ENCODE measurements at regions not wholly inside any gene's neighbourhood (a gene's known extent, or its start where the extent isn't known, plus 50 kb on each side); places are given as distances from the start of the nearest gene placed in this dataset.

- no peaks in the 10 kb centered on the region for H3K9me3 ChIP-seq (ENCODE audit: low read length)
- no peak overlapping the region for H3K9ac ChIP-seq (ENCODE audit: insufficient read depth, low read depth, low read length)
- no peak overlapping the region for H3K27ac ChIP-seq (ENCODE audit: extremely low read length, insufficient read depth, low read length)
- H3K79me2 ChIP-seq (ENCODE audit: insufficient read depth, low read length), result no peaks in the 10 kb centered on the region
- H2AFZ ChIP-seq (ENCODE audit: low read length), result no peak overlapping the region
- H3K4me3 ChIP-seq (replicated peaks in 1 of 3; ENCODE audit: insufficient read depth in 1 of 3, low read depth in 2 of 3, low read length in 3 of 3), result no peak overlapping the region
- BruUV-seq (replicated peaks), result no TSS peak
- no peaks in the 10 kb centered on the region for H3K4me1 ChIP-seq (ENCODE audit: insufficient read depth, low read length)
- no peak overlapping the region for H3K4me2 ChIP-seq (ENCODE audit: low read depth, low read length)
- no peak for ATAC-seq
- H3K27me3 ChIP-seq (ENCODE audit: control insufficient read depth in 1 of 2, insufficient read depth in 2 of 2, low read length in 2 of 2), result no peaks in the 10 kb centered on the region
- FAIRE-seq, result no peak
- no peaks in the 10 kb centered on the region for H3K36me3 ChIP-seq (replicated peaks in 1 of 2; ENCODE audit: control insufficient read depth in 1 of 2, insufficient read depth in 2 of 2, low read length in 2 of 2)
- ChIA-PET POLR2A (no interaction called here), CTCF (ENCODE audit: low intra/inter-chr PET ratio, low total read pairs) (no interaction called here)
- intact Hi-C loops (cut with micrococcal nuclease; ENCODE audit: unreplicated experiment) (no loop called here), in situ Hi-C loops (cut with HindIII; ENCODE audit: extremely low pct_ligation_motif_present, low pct_unique_long_range_greater_than_20kb) (no loop called here)
- H4K20me1 ChIP-seq (ENCODE audit: insufficient read depth, low read length), result no peaks in the 10 kb centered on the region
- TF ChIP-seq NR1H2 (CRISPR knock-in tag; IDR thresholded peaks at IDR 0.05; ENCODE audit: borderline replicate concordance, low read depth) (no peak), ZNF546 (CRISPR knock-in tag; conservative IDR thresholded peaks at IDR 0.05) (no peak), SRF (IDR thresholded peaks at IDR 0.05; ENCODE audit: low read depth, low read length) (no peak), ZNF552 (CRISPR knock-in tag; IDR thresholded peaks at IDR 0.05; ENCODE audit: borderline replicate concordance) (no peak), RORA (CRISPR knock-in tag; IDR thresholded peaks at IDR 0.05) (no peak), HOXA7 (CRISPR knock-in tag; IDR thresholded peaks at IDR 0.05) (no peak), HNF1A (IDR thresholded peaks at IDR 0.05; ENCODE audit: low read depth) (no peak), HNF1A (CRISPR knock-in tag; IDR thresholded peaks at IDR 0.05; ENCODE audit: borderline replicate concordance) (no peak), TARDBP (CRISPR knock-in tag; IDR thresholded peaks at IDR 0.05) (no peak)
- 52% methylated on average over 3 of the region's 3 CpGs for WGBS (ENCODE audit: low lambda C conversion rate)
- no peak for DNase-seq (ENCODE audit: low spot score)
Observed at GRCh38 chr13:44084146-44084545, 204.4 kb downstream of the LACC1 start.
